K562 (cell line): ENCODE measurements at regions not wholly inside any gene's neighbourhood (a gene's known extent, or its start where the extent isn't known, plus 50 kb on each side); places are given as distances from the start of the nearest gene placed in this dataset.

Experiments used
- CHD2 ChIP-seq: IDR thresholded peaks from 2 replicates; pipeline ENCODE4 v1.6.1; 2011; ENCODE audit warnings: low read depth, low read length
- NFYB ChIP-seq: IDR thresholded peaks from 2 replicates; pipeline ENCODE4 v1.6.1; 2011; ENCODE audit warnings: mild to moderate bottlenecking, moderate library complexity; ENCODE audit not compliant: insufficient read length; ENCODE audit errors: extremely low read depth
- THRAP3 ChIP-seq: fragments of 450-650 bp; IDR thresholded peaks from 2 replicates; pipeline ENCODE4 v1.6.1; 2016; ENCODE audit warnings: mild to moderate bottlenecking, inconsistent platforms, borderline replicate concordance
- ZNF24 ChIP-seq: fragments of 450-650 bp; IDR thresholded peaks from 2 replicates; pipeline ENCODE4 v1.6.1; 2016

- TF ChIP-seq THRAP3 (no peak), ZNF24 (no peak), NFYB (no peak), CHD2 (no peak)
These were observed 479.2 kb downstream of the RPS29 start for GRCh38 chr14:49106741-49107667.
